Jurkat, Clone E6-1 (cell line): ENCODE measurements at regions not wholly inside any gene's neighbourhood (a gene's known extent, or its start where the extent isn't known, plus 50 kb on each side); places are given as distances from the start of the nearest gene placed in this dataset.
"Not testable (repeated sequence)": the region's sequence is repeated elsewhere in the genome, so short reads cannot be mapped to it uniquely, and the experiment has no call there.

Source experiments
- DNase-seq: peaks from one replicate; pipeline ENCODE4 v3.0.0-alpha.2; 2011; ENCODE audit warnings: low read depth, low spot score
- H3K4me3 ChIP-seq: 2 replicates; pipeline ENCODE4 v1.5.1; 2011; ENCODE audit warnings: mild to moderate bottlenecking, low read length, control low read depth, moderate library complexity

GRCh38 chr4:122973465-122973864, 51.1 kb upstream of the NUDT6 start:
- H3K4me3 ChIP-seq = no peak overlapping the region
- no peak for DNase-seq

- no peak for DNase-seq
- H3K4me3 ChIP-seq = no peak overlapping the region
Measured at GRCh38 chr4:122976111-122976510, 53.7 kb upstream of the NUDT6 start.

- H3K4me3 ChIP-seq = no peak overlapping the region
- DNase-seq = no peak
Measured at GRCh38 chr4:122977103-122977502, 54.7 kb upstream of the NUDT6 start.

- H3K4me3 ChIP-seq = no peak overlapping the region
- no peak for DNase-seq
Measured at GRCh38 chr4:122978109-122978508, 55.7 kb upstream of the NUDT6 start.

- DNase-seq = no peak
- H3K4me3 ChIP-seq = no peak overlapping the region
Measured at GRCh38 chr4:122978789-122979188, 56.4 kb upstream of the NUDT6 start.

GRCh38 chr4:122980860-122981259, 58.5 kb upstream of the NUDT6 start:
- H3K4me3 ChIP-seq = no peak overlapping the region
- DNase-seq = no peak

GRCh38 chr4:122988696-122989095, 66.3 kb upstream of the NUDT6 start:
- H3K4me3 ChIP-seq = no peak overlapping the region
- DNase-seq = no peak

- H3K4me3 ChIP-seq = no peak overlapping the region
- DNase-seq = no peak
Measured at GRCh38 chr4:122990891-122991290, 68.5 kb upstream of the NUDT6 start.

- no peak overlapping the region for H3K4me3 ChIP-seq
- DNase-seq = no peak
Measured at GRCh38 chr4:122992057-122992456, 69.7 kb upstream of the NUDT6 start.

- no peak for DNase-seq
- H3K4me3 ChIP-seq = no peak overlapping the region
Measured at GRCh38 chr4:122992641-122993040, 70.2 kb upstream of the NUDT6 start.

GRCh38 chr4:122996350-122996749, 74.0 kb upstream of the NUDT6 start:
- no peak for DNase-seq
- H3K4me3 ChIP-seq = no peak overlapping the region

GRCh38 chr4:122997463-122998101, 75.2 kb upstream of the NUDT6 start:
- no peak overlapping the region for H3K4me3 ChIP-seq
- no peak for DNase-seq

- DNase-seq, H3K4me3 ChIP-seq: not testable (repeated sequence)
Measured at GRCh38 chr4:123004079-123004478, 81.7 kb upstream of the NUDT6 start.

- H3K4me3 ChIP-seq, DNase-seq: not testable (repeated sequence)
Measured at GRCh38 chr4:123005126-123005525, 82.7 kb upstream of the NUDT6 start.

- no peak for DNase-seq
- H3K4me3 ChIP-seq = no peak overlapping the region
Measured at GRCh38 chr4:123007679-123008078, 85.3 kb upstream of the NUDT6 start.

GRCh38 chr4:123012416-123012815, 90.0 kb upstream of the NUDT6 start:
- not testable (repeated sequence) for H3K4me3 ChIP-seq, DNase-seq

GRCh38 chr4:123014038-123014437, 91.6 kb upstream of the NUDT6 start:
- H3K4me3 ChIP-seq = no peak overlapping the region
- no peak for DNase-seq

GRCh38 chr4:123017078-123017477, 94.7 kb upstream of the NUDT6 start:
- DNase-seq = no peak

GRCh38 chr4:123017636-123018395, 95.4 kb upstream of the NUDT6 start:
- H3K4me3 ChIP-seq = no peak overlapping the region
- no peak for DNase-seq

More at GRCh38 chr4:123017078-123017477, 94.7 kb upstream of the NUDT6 start:
- H3K4me3 ChIP-seq = no peak overlapping the region

GRCh38 chr4:123018396-123018775, 96.0 kb upstream of the NUDT6 start:
- DNase-seq = no peak
- no peak overlapping the region for H3K4me3 ChIP-seq

GRCh38 chr4:123020285-123020684, 97.9 kb upstream of the NUDT6 start:
- DNase-seq = no peak
- no peak overlapping the region for H3K4me3 ChIP-seq
